ENCODE measurements at regions not wholly inside any gene's neighbourhood (a gene's known extent, or its start where the extent isn't known, plus 50 kb on each side); places are given as distances from the start of the nearest gene placed in this dataset.

DNA sequence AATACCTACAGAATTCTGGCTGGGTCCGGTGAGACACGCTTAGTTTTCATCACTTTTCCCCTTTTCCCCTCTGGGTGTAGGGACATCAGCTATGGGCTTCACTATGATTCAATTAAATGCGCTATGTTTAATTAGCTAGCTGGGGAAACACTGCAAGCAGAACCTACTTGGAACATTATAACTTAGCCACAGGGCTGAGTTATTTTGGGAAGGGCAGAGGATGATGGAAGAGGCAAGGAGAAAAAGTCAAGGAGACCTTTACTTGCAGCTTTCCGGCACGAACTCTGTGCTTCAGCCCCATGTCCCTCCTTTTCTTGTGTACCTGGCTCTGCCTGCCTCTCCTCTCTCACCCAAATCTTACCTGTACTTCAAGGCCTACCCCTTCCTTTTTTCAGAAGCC is 62.8 kb downstream of the KIF4B start:
- DNase-seq (ENCODE audit: low spot score), result no peak
- H3K9me3 ChIP-seq (ENCODE audit: control insufficient read depth in 4 of 4, low read length in 3 of 4), result no peaks in the 10 kb centered on the region
- no peaks in the 10 kb centered on the region for H3K36me3 ChIP-seq (ENCODE audit: control insufficient read depth in 4 of 4, insufficient read depth in 3 of 4, low read depth in 1 of 4, low read length in 3 of 4)
- no peak overlapping the region for H3K27ac ChIP-seq (ENCODE audit: low read depth in 1 of 2, low read length in 2 of 2)
- TF ChIP-seq MAX (IDR thresholded peaks at IDR 0.05), result no peak
- TF ChIP-seq RXRA (IDR thresholded peaks at IDR 0.05), result no peak
- TF ChIP-seq, protein P1, sequence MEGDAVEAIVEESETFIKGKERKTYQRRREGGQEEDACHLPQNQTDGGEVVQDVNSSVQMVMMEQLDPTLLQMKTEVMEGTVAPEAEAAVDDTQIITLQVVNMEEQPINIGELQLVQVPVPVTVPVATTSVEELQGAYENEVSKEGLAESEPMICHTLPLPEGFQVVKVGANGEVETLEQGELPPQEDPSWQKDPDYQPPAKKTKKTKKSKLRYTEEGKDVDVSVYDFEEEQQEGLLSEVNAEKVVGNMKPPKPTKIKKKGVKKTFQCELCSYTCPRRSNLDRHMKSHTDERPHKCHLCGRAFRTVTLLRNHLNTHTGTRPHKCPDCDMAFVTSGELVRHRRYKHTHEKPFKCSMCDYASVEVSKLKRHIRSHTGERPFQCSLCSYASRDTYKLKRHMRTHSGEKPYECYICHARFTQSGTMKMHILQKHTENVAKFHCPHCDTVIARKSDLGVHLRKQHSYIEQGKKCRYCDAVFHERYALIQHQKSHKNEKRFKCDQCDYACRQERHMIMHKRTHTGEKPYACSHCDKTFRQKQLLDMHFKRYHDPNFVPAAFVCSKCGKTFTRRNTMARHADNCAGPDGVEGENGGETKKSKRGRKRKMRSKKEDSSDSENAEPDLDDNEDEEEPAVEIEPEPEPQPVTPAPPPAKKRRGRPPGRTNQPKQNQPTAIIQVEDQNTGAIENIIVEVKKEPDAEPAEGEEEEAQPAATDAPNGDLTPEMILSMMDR (IDR thresholded peaks at IDR 0.05; ENCODE audit: low read depth, low read length, missing input control), result no peak
- TF ChIP-seq GABPA (IDR thresholded peaks at IDR 0.05 in 1 of 2, conservative IDR thresholded peaks at IDR 0.05 in 1 of 2), result no peak
- no peak for TF ChIP-seq NR2F2 (IDR thresholded peaks at IDR 0.05)
- no peak for TF ChIP-seq ATF3 (IDR thresholded peaks at IDR 0.05)
- TF ChIP-seq HNF4G (IDR thresholded peaks at IDR 0.05), result no peak
- no peak for TF ChIP-seq SP1 (IDR thresholded peaks at IDR 0.05)
- TF ChIP-seq, protein P2, sequence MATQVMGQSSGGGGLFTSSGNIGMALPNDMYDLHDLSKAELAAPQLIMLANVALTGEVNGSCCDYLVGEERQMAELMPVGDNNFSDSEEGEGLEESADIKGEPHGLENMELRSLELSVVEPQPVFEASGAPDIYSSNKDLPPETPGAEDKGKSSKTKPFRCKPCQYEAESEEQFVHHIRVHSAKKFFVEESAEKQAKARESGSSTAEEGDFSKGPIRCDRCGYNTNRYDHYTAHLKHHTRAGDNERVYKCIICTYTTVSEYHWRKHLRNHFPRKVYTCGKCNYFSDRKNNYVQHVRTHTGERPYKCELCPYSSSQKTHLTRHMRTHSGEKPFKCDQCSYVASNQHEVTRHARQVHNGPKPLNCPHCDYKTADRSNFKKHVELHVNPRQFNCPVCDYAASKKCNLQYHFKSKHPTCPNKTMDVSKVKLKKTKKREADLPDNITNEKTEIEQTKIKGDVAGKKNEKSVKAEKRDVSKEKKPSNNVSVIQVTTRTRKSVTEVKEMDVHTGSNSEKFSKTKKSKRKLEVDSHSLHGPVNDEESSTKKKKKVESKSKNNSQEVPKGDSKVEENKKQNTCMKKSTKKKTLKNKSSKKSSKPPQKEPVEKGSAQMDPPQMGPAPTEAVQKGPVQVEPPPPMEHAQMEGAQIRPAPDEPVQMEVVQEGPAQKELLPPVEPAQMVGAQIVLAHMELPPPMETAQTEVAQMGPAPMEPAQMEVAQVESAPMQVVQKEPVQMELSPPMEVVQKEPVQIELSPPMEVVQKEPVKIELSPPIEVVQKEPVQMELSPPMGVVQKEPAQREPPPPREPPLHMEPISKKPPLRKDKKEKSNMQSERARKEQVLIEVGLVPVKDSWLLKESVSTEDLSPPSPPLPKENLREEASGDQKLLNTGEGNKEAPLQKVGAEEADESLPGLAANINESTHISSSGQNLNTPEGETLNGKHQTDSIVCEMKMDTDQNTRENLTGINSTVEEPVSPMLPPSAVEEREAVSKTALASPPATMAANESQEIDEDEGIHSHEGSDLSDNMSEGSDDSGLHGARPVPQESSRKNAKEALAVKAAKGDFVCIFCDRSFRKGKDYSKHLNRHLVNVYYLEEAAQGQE (IDR thresholded peaks at IDR 0.05), result no peak
- TF ChIP-seq ZBTB33 (IDR thresholded peaks at IDR 0.05), result no peak
- no peak for TF ChIP-seq RAD21 (IDR thresholded peaks at IDR 0.05)
- TF ChIP-seq TAF1 (conservative IDR thresholded peaks at IDR 0.05), result no peak
- H3K4me3 ChIP-seq (ENCODE audit: low read depth in 1 of 3, low read length in 3 of 3), result no peak overlapping the region
- H3K9ac ChIP-seq (ENCODE audit: low read depth in 1 of 2, low read length in 2 of 2), result no peak overlapping the region
- WGBS, result 87% methylated on average over 5 of the region's 5 CpGs
- no peaks in the 10 kb centered on the region for H3K4me1 ChIP-seq (ENCODE audit: control insufficient read depth in 4 of 4, insufficient read depth in 4 of 4, low read length in 3 of 4)
- H3K27me3 ChIP-seq (ENCODE audit: control insufficient read depth in 4 of 4, insufficient read depth in 4 of 4, low read length in 3 of 4), result no peaks in the 10 kb centered on the region

DNA sequence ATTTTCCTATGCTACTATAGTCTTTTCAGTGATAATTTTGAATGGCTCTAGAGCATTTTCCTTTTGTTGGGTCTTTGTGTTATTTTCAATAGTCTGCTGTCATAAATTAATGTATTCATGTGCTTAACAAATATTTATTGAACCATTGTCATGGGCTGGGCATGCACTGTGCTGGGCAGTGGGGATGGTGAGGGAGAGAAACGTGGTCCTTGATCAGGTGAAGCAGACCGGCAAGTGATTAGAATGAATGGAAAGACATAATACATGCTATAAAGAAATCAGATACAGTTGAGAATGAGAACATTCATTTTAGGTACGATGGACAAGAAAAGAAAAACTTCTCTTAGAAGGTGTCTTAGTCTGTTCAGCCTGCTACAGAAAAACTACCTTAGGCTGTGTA is 66.1 kb downstream of the KIF4B start:
- no peaks in the 10 kb centered on the region for H3K9me3 ChIP-seq (ENCODE audit: control insufficient read depth in 4 of 4, low read length in 3 of 4)
- H3K27me3 ChIP-seq (ENCODE audit: control insufficient read depth in 4 of 4, insufficient read depth in 4 of 4, low read length in 3 of 4), result peaks cover 0 to 5% (median 0%) of the 10 kb centered on the region in 4 donors
- no peak overlapping the region for H3K27ac ChIP-seq (ENCODE audit: low read depth in 1 of 2, low read length in 2 of 2)
- 72% methylated on average over 3 of the region's 3 CpGs for WGBS
- no peak for DNase-seq (ENCODE audit: low spot score)
- no peak overlapping the region for H3K9ac ChIP-seq (ENCODE audit: low read depth in 1 of 2, low read length in 2 of 2)
- no peak overlapping the region for H3K4me3 ChIP-seq (ENCODE audit: low read depth in 1 of 3, low read length in 3 of 3)
- H3K36me3 ChIP-seq (ENCODE audit: control insufficient read depth in 4 of 4, insufficient read depth in 3 of 4, low read depth in 1 of 4, low read length in 3 of 4), result no peaks in the 10 kb centered on the region
- no peaks in the 10 kb centered on the region for H3K4me1 ChIP-seq (ENCODE audit: control insufficient read depth in 4 of 4, insufficient read depth in 4 of 4, low read length in 3 of 4)
- TF ChIP-seq, protein P1 (IDR thresholded peaks at IDR 0.05; ENCODE audit: low read depth, low read length, missing input control), result no peak

Data from liver (tissue), 8 donors.